ENCODE measurements at regions not wholly inside any gene's neighbourhood (a gene's known extent, or its start where the extent isn't known, plus 50 kb on each side); places are given as distances from the start of the nearest gene placed in this dataset.
A peak's percentile ranks its signal among the peaks of the same experiment; 100 is the strongest.

- no peak for ATAC-seq
- CTCF ChIA-PET = interaction anchor here (1.8 kb wide), 1 partner anchor 16 kb away, joined by 9 read pairs; no protein-coding TSS in a partner anchor
- Histone ChIP-seq H3K4me3 (replicated peaks in 1 of 2; ENCODE audit: low read depth in 1 of 2, low read length in 2 of 2) (peak overlapping the region; percentile 50 to 56), H3K27ac (ENCODE audit: low read depth, low read length) (peak overlapping the region; percentile 88), H3K9ac (ENCODE audit: low read length) (peak overlapping the region; percentile 71), H4K20me1 (ENCODE audit: insufficient read depth) (no peaks in the 10 kb centered on the region), H3K36me3 (ENCODE audit: control insufficient read depth in 1 of 2, insufficient read depth in 2 of 2, low read length in 2 of 2) (no peaks in the 10 kb centered on the region), H3K79me2 (ENCODE audit: insufficient read depth, low read length) (no peaks in the 10 kb centered on the region), H3K9me2 (ENCODE audit: insufficient read depth) (no peaks in the 10 kb centered on the region), H2AFZ (ENCODE audit: low read depth, low read length, poor library complexity, severe bottlenecking) (no peak overlapping the region), H3K4me1 (ENCODE audit: control insufficient read depth in 1 of 2, insufficient read depth in 2 of 2, low read length in 2 of 2) (peaks cover 26 to 46% of the 10 kb centered on the region in 2 experiments), H3K27me3 (ENCODE audit: insufficient read depth, low read length) (no peaks in the 10 kb centered on the region), H3K9me3 (ENCODE audit: control insufficient read depth in 1 of 2, insufficient read depth in 1 of 2, low read depth in 1 of 2, low read length in 2 of 2) (no peaks in the 10 kb centered on the region), H3K4me2 (ENCODE audit: low read length) (peak overlapping the region; percentile 81)
- no peak for TF ChIP-seq REST (IDR thresholded peaks at IDR 0.05; ENCODE audit: low read depth)
- no peak for TF ChIP-seq MAX (IDR thresholded peaks at IDR 0.05)
- TF ChIP-seq FOSL1 (IDR thresholded peaks at IDR 0.05; ENCODE audit: low read depth) = no peak
- no peak for TF ChIP-seq ATF3 (IDR thresholded peaks at IDR 0.05)
- RAD21 ChIA-PET (ENCODE audit: low non-redundant PET in 1 of 2, low total read pairs in 2 of 2, uncharacterized antibody in 2 of 2, unreplicated experiment in 2 of 2) = no interaction called here
- POLR2A ChIA-PET = no interaction called here
- BruUV-seq (replicated peaks) = no TSS peak
- DNase-seq (ENCODE audit: low read depth, low spot score) = no peak
- intact Hi-C loops (cut with micrococcal nuclease) = loop anchor here (5.0 kb wide), 2 partner anchors 122 to 197 kb away; partner anchors contain the start of genes ADAM17 and YWHAQ
Measured at GRCh38 chr2:9754532-9754887, 88.8 kb upstream of the TAF1B start.

GRCh38 chr2:9755008-9755407 lies 88.3 kb upstream of the TAF1B start:
- Histone ChIP-seq H3K27ac (ENCODE audit: low read depth, low read length) (no peak overlapping the region), H2AFZ (ENCODE audit: low read depth, low read length, poor library complexity, severe bottlenecking) (no peak overlapping the region), H3K9ac (ENCODE audit: low read length) (peak overlapping the region; percentile 71), H3K4me3 (replicated peaks in 1 of 2; ENCODE audit: low read depth in 1 of 2, low read length in 2 of 2) (peak overlapping the region in 1 of 2 experiments; percentile 56; a peak in 1 of 4 replicates), H3K79me2 (ENCODE audit: insufficient read depth, low read length) (no peaks in the 10 kb centered on the region), H3K36me3 (ENCODE audit: control insufficient read depth in 1 of 2, insufficient read depth in 2 of 2, low read length in 2 of 2) (no peaks in the 10 kb centered on the region), H3K9me3 (ENCODE audit: control insufficient read depth in 1 of 2, insufficient read depth in 1 of 2, low read depth in 1 of 2, low read length in 2 of 2) (no peaks in the 10 kb centered on the region), H3K9me2 (ENCODE audit: insufficient read depth) (no peaks in the 10 kb centered on the region), H4K20me1 (ENCODE audit: insufficient read depth) (no peaks in the 10 kb centered on the region), H3K4me1 (ENCODE audit: control insufficient read depth in 1 of 2, insufficient read depth in 2 of 2, low read length in 2 of 2) (peaks cover 26 to 46% of the 10 kb centered on the region in 2 experiments), H3K27me3 (ENCODE audit: insufficient read depth, low read length) (no peaks in the 10 kb centered on the region), H3K4me2 (ENCODE audit: low read length) (peak overlapping the region; percentile 81)
- ATAC-seq = no peak
- BruUV-seq (replicated peaks) = no TSS peak
- no peak for DNase-seq (ENCODE audit: low read depth, low spot score)
- intact Hi-C loops (cut with micrococcal nuclease) = no loop called here
- ChIA-PET RAD21 (ENCODE audit: low non-redundant PET in 1 of 2, low total read pairs in 2 of 2, uncharacterized antibody in 2 of 2, unreplicated experiment in 2 of 2) (no interaction called here), CTCF (interaction anchor here (1.8 kb wide), 1 partner anchor 16 kb away, joined by 9 read pairs; no protein-coding TSS in a partner anchor), POLR2A (no interaction called here)
- TF ChIP-seq SIN3A (IDR thresholded peaks at IDR 0.05; ENCODE audit: low read depth) (no peak), ATF3 (IDR thresholded peaks at IDR 0.05) (no peak), EZH2 (IDR thresholded peaks at IDR 0.05) (no peak), CBX3 (IDR thresholded peaks at IDR 0.05; ENCODE audit: low read depth) (no peak), SRF (IDR thresholded peaks at IDR 0.05; ENCODE audit: low read depth) (no peak), RAD21 (IDR thresholded peaks at IDR 0.05; ENCODE audit: low read depth) (no peak), MAX (IDR thresholded peaks at IDR 0.05) (no peak), ZFX (IDR thresholded peaks at IDR 0.05) (no peak), YY1 (IDR thresholded peaks at IDR 0.05; ENCODE audit: extremely low read depth, insufficient replicate concordance, low read depth, low read length) (no peak), EGR1 (IDR thresholded peaks at IDR 0.05; ENCODE audit: low read depth) (no peak), REST (IDR thresholded peaks at IDR 0.05; ENCODE audit: low read depth) (no peak)

All from HCT116 (cell line).